GM23248 (cell line): ENCODE measurements at regions not wholly inside any gene's neighbourhood (a gene's known extent, or its start where the extent isn't known, plus 50 kb on each side); places are given as distances from the start of the nearest gene placed in this dataset.

Experiments
- DNase-seq: peaks from one replicate; pipeline ENCODE4 v3.0.0-alpha.2; 2015
- H2AFZ ChIP-seq: fragments of 200-600 bp; sonication (generic); 2 replicates; pipeline ENCODE4 v1.6.1; 2016; ENCODE audit warnings: antibody characterized with exemption
- H3F3A ChIP-seq: fragments of 200-600 bp; sonication (generic); 2 replicates; pipeline ENCODE4 v1.6.1; 2016; ENCODE audit warnings: mild to moderate bottlenecking, antibody characterized with exemption, mixed run types; ENCODE audit not compliant: insufficient read depth
- H3K27ac ChIP-seq: fragments of 200-600 bp; sonication (generic); 2 replicates; pipeline ENCODE4 v1.5.1; 2016; ENCODE audit warnings: mild to moderate bottlenecking
- H3K27me3 ChIP-seq: fragments of 200-600 bp; sonication (generic); replicated peaks from 2 replicates; pipeline ENCODE4 v1.6.1; 2016; ENCODE audit warnings: mild to moderate bottlenecking; ENCODE audit not compliant: insufficient read depth
- H3K36me3 ChIP-seq: fragments of 200-600 bp; sonication (generic); 2 replicates; pipeline ENCODE4 v1.6.1; 2016; ENCODE audit warnings: low read depth, mild to moderate bottlenecking
- H3K4me1 ChIP-seq: fragments of 200-600 bp; sonication (generic); 2 replicates; pipeline ENCODE4 v1.6.1; 2016; ENCODE audit warnings: mild to moderate bottlenecking; ENCODE audit not compliant: insufficient read depth
- H3K4me2 ChIP-seq: fragments of 200-600 bp; sonication (generic); one replicate; pipeline ENCODE4 v1.6.1; 2016; ENCODE audit warnings: mild to moderate bottlenecking; ENCODE audit not compliant: unreplicated experiment
- H3K4me3 ChIP-seq: fragments of 200-600 bp; sonication (generic); 2 replicates; pipeline ENCODE4 v1.5.1; 2016; ENCODE audit warnings: mild to moderate bottlenecking
- H3K79me2 ChIP-seq: fragments of 200-600 bp; sonication (generic); 2 replicates; pipeline ENCODE4 v1.6.1; 2016; ENCODE audit warnings: mild to moderate bottlenecking; ENCODE audit not compliant: insufficient read depth
- H3K9ac ChIP-seq: fragments of 200-600 bp; sonication (generic); 2 replicates; pipeline ENCODE4 v1.6.1; 2016; ENCODE audit warnings: mild to moderate bottlenecking
- H3K9me2 ChIP-seq: fragments of 200-600 bp; sonication (generic); 2 replicates; pipeline ENCODE4 v1.6.1; 2016; ENCODE audit warnings: mixed run types, mild to moderate bottlenecking, moderate library complexity; ENCODE audit not compliant: insufficient read depth
- H3K9me3 ChIP-seq: fragments of 200-600 bp; sonication (generic); one replicate; pipeline ENCODE4 v1.6.1; 2017; ENCODE audit warnings: low read depth
- H4K20me1 ChIP-seq: fragments of 200-600 bp; sonication (generic); 2 replicates; pipeline ENCODE4 v1.6.0; 2016; ENCODE audit not compliant: insufficient read depth
- EZH2 ChIP-seq: fragments of 200-600 bp; sonication (generic); IDR thresholded peaks from 2 replicates; pipeline ENCODE4 v1.6.1; 2018; ENCODE audit warnings: antibody characterized with exemption, mild to moderate bottlenecking; ENCODE audit not compliant: insufficient read depth, poor library complexity, severe bottlenecking
- EZH2phosphoT487 ChIP-seq: fragments of 200-600 bp; sonication (generic); IDR thresholded peaks from 2 replicates; pipeline ENCODE4 v1.6.1; 2018; ENCODE audit warnings: antibody characterized with exemption, moderate library complexity, mild to moderate bottlenecking, low read depth; ENCODE audit not compliant: insufficient read depth
- WGBS, 2 experiments: methylation state at CpG; one replicate each; pipeline ENCODE4 v1.1.6; 2015 to 2017; ENCODE audit warnings: low lambda C conversion rate in 2 of 2, low coverage in 1 of 2; ENCODE audit errors: missing lambda C conversion rate in 2 of 2; 5-methylcytosine and 5-hydroxymethylcytosine counted together
- in situ Hi-C: fragments of 300-500 bp; cut with MboI; formaldehyde crosslinking; loops from 2 replicates; pipeline ENCODE4 v1.15.0; 2020

DNA sequence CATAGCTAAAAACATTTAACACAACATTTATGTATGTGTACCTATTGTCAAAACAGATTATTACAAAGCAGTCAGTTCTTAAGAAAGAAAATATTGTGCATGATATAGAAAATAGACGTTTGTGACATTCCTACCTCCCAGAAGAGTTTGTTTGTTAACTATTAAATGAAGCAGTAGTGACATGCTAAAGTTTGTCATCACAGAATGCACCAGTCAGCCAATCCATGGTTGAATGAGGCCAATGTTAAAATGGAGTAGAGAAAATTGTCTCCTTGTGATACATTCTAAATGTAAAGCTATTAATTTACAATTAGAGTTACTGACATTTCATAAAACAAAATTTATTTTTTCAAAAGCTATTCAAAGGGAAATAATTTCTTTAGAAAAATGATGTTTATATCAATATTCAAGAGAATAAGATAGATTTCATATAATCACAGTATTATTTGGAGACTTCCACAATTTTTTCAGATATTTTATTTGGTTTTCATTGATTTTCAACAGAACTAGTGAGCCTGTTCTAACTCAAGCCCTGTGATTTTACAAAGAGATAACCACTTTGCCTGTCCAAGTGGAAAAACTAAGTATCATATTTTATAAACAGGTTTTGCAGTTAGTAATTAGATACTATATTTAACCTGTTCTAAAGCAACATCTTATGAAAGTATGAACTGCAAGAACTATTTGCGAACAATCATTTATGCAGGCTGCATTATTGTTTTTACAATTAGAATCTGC lies 176.8 kb downstream of the ISL1 start:
- Histone ChIP-seq H3K4me3 (no peak overlapping the region), H3K4me2 (no peak overlapping the region), H3K4me1 (no peaks in the 10 kb centered on the region), H3K27me3 (no peaks in the 10 kb centered on the region), H3K79me2 (no peaks in the 10 kb centered on the region), H3K36me3 (no peaks in the 10 kb centered on the region), H3K27ac (no peak overlapping the region), H3F3A (no peaks in the 10 kb centered on the region), H3K9ac (no peak overlapping the region), H2AFZ (no peak overlapping the region), H3K9me2 (no peaks in the 10 kb centered on the region), H3K9me3 (no peaks in the 10 kb centered on the region), H4K20me1 (no peaks in the 10 kb centered on the region)
- WGBS, 2 experiments = 34% methylated on average over 2 of the region's 2 CpGs
- no peak for TF ChIP-seq EZH2phosphoT487
- TF ChIP-seq EZH2 = no peak
- DNase-seq = no peak
- in situ Hi-C loops = no loop called here

DNA sequence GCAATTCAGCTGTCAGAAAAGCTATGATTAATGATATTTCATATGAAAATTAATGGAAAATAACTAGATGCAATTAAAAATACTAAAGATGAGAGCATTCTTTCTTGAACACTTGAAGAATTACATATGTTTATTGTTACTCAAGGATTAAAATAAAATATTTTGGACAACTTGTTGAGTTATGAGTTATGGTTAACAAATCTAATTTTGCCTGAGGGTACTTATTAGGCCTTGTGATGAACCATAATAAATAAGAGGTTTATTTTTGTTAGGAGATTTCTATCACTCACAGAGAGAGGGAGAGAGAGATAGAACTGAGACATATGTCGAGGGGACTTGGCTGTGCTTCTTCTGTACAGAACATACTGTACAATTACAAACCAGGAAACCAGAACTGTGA lies 183.7 kb downstream of the ISL1 start:
- Histone ChIP-seq H3K9me2 (no peaks in the 10 kb centered on the region), H3K79me2 (no peaks in the 10 kb centered on the region), H3K9me3 (no peaks in the 10 kb centered on the region), H3K9ac (no peak overlapping the region), H3K4me3 (no peak overlapping the region), H3K27ac (no peak overlapping the region), H4K20me1 (no peaks in the 10 kb centered on the region), H3K27me3 (no peaks in the 10 kb centered on the region), H3K4me2 (no peak overlapping the region), H2AFZ (no peak overlapping the region), H3K36me3 (no peaks in the 10 kb centered on the region), H3F3A (no peaks in the 10 kb centered on the region), H3K4me1 (no peaks in the 10 kb centered on the region)
- in situ Hi-C loops = no loop called here
- WGBS, 2 experiments = 4 to 14% methylated on average over 1 of the region's 1 CpG
- DNase-seq = no peak
- no peak for TF ChIP-seq EZH2phosphoT487
- no peak for TF ChIP-seq EZH2

DNA sequence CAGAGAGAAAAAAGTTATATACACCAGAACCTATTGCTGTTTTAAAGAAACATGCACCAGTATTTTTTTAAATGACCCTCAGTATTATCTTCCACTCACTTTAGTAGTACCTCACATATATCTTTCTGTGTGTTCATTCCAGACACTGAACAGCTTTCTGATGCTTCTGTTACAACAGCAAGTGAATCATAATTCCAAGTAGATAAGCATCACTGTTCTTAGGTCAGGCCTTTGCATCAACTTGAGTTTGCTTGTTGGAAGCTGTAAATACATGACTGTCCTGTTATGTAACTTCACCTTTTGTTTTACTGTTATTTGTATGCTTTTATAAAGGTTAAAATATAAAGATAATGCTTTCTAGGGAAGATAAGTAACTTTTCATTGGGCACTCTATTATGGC lies 184.4 kb downstream of the ISL1 start:
- Histone ChIP-seq H3K4me3 (no peak overlapping the region), H3F3A (no peaks in the 10 kb centered on the region), H2AFZ (no peak overlapping the region), H3K27ac (no peak overlapping the region), H4K20me1 (no peaks in the 10 kb centered on the region), H3K9ac (no peak overlapping the region), H3K79me2 (no peaks in the 10 kb centered on the region), H3K36me3 (no peaks in the 10 kb centered on the region), H3K9me2 (no peaks in the 10 kb centered on the region), H3K4me2 (no peak overlapping the region), H3K9me3 (no peaks in the 10 kb centered on the region), H3K4me1 (no peaks in the 10 kb centered on the region), H3K27me3 (no peaks in the 10 kb centered on the region)
- DNase-seq = no peak
- no peak for TF ChIP-seq EZH2phosphoT487
- in situ Hi-C loops = no loop called here

DNA sequence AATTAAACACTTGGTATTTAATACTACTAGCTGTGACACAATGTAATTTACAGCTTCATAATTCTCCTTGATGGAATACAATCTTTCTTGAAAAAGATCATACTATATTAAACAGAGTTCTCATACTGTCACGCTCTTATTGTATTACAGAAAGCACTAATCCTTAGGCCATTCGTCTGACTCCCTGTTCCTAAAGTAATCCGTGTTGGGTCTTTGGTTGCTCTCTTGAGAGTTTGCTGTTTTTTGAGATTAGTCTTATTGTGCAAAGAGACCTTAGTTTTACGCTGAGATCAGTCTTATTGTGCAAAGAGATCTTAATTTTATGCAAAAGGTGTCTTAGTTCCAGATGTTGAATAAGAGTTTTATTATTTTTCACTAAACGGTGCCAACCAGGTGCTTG lies 190.6 kb downstream of the ISL1 start:
- no peak for TF ChIP-seq EZH2
- TF ChIP-seq EZH2phosphoT487 = no peak

More for the DNA sequence above, 190.6 kb downstream of the ISL1 start:
- Histone ChIP-seq H3K4me3 (no peak overlapping the region), H3K36me3 (no peaks in the 10 kb centered on the region), H3K4me2 (no peak overlapping the region), H3K27me3 (no peaks in the 10 kb centered on the region), H3K27ac (no peak overlapping the region), H3K9ac (no peak overlapping the region), H3K79me2 (no peaks in the 10 kb centered on the region), H4K20me1 (no peaks in the 10 kb centered on the region), H3K9me2 (no peaks in the 10 kb centered on the region), H3K9me3 (no peaks in the 10 kb centered on the region), H2AFZ (no peak overlapping the region), H3F3A (no peaks in the 10 kb centered on the region), H3K4me1 (no peaks in the 10 kb centered on the region)
- in situ Hi-C loops = no loop called here
- 12 to 14% methylated on average over 5 of the region's 5 CpGs for WGBS, 2 experiments
- no peak for DNase-seq
